ENCODE measurements at regions not wholly inside any gene's neighbourhood (a gene's known extent, or its start where the extent isn't known, plus 50 kb on each side); places are given as distances from the start of the nearest gene placed in this dataset.

DNA sequence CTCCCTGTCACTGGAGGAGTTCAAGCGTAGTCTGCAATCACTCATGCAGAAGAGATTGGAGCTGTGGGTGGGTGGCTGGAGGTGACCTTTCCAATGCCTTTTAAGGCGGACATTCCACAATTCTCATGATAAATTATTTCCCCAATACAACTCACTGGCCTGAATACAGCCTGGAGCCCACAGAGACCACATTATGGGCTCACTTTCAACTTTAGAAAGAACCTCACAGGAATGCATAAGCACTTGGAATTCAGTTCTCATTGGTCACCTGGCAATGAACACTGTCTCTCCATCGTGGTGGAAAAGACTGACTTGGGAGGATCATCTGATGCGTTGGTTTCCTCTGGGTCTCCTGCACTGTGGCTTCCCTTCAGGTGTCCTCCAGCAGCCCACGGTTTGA lies 151.8 kb upstream of the KCND3 start:
- TF ChIP-seq, protein P1, sequence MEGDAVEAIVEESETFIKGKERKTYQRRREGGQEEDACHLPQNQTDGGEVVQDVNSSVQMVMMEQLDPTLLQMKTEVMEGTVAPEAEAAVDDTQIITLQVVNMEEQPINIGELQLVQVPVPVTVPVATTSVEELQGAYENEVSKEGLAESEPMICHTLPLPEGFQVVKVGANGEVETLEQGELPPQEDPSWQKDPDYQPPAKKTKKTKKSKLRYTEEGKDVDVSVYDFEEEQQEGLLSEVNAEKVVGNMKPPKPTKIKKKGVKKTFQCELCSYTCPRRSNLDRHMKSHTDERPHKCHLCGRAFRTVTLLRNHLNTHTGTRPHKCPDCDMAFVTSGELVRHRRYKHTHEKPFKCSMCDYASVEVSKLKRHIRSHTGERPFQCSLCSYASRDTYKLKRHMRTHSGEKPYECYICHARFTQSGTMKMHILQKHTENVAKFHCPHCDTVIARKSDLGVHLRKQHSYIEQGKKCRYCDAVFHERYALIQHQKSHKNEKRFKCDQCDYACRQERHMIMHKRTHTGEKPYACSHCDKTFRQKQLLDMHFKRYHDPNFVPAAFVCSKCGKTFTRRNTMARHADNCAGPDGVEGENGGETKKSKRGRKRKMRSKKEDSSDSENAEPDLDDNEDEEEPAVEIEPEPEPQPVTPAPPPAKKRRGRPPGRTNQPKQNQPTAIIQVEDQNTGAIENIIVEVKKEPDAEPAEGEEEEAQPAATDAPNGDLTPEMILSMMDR (IDR thresholded peaks at IDR 0.05): no peak
- Histone ChIP-seq H3K27me3 (ENCODE audit: control insufficient read depth in 1 of 2, insufficient read depth in 2 of 2, low read length in 2 of 2) (peaks cover 10 to 13% of the 10 kb centered on the region in 2 experiments), H3K9me3 (ENCODE audit: control insufficient read depth in 1 of 2, insufficient read depth in 1 of 2, low read length in 2 of 2) (no peaks in the 10 kb centered on the region), H3K4me1 (ENCODE audit: insufficient read depth, low read length) (no peaks in the 10 kb centered on the region), H3K27ac (ENCODE audit: low read depth in 1 of 2, low read length in 2 of 2) (no peak overlapping the region), H3K4me3 (ENCODE audit: low read length) (no peak overlapping the region), H3K36me3 (ENCODE audit: insufficient read depth, low read length) (no peaks in the 10 kb centered on the region)
- ATAC-seq (ENCODE audit: poor library complexity) (no peak), DNase-seq (no peak)
- H3K4me1 Mint-ChIP-seq (ENCODE audit: low read depth): no peaks in the 10 kb centered on the region
- H3K27me3 Mint-ChIP-seq: peaks cover 58% of the 10 kb centered on the region
- no peaks in the 10 kb centered on the region for H3K36me3 Mint-ChIP-seq (ENCODE audit: low read depth)
- H3K9me3 Mint-ChIP-seq: peaks cover 2% of the 10 kb centered on the region
- H3K4me3 Mint-ChIP-seq: no peak overlapping the region
- H3K27ac Mint-ChIP-seq: no peak overlapping the region
- ChIA-PET POLR2A (no interaction called here), CTCF (no interaction called here)
- intact Hi-C loops (cut with DNase I, micrococcal nuclease): no loop called here

DNA sequence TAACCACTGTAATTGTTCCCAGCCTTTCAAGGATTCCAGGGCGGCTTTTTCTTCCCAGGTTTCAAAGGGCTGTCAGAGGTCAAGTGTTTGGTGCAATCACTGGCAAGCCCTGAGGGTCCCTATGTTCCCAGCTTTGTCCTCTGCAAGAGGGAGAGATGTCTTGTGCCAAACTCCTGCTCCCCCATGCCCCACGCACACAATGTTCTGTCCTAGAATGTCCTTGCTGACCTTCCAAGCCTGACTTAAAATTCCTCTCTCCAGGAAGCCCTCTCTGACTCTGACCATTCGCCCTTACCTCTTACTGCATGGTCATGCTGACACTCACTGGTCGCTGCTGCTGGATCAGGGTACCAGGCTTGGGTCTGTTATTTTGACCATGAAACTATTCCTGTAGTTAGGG lies 152.5 kb upstream of the KCND3 start:
- H3K27me3 ChIP-seq (ENCODE audit: control insufficient read depth in 1 of 2, insufficient read depth in 2 of 2, low read length in 2 of 2): peaks cover 10 to 13% of the 10 kb centered on the region in 2 experiments
- ChIA-PET CTCF (no interaction called here), POLR2A (no interaction called here)
- H3K4me3 ChIP-seq (ENCODE audit: low read length): no peak overlapping the region
- DNase-seq (no peak), ATAC-seq (ENCODE audit: poor library complexity) (no peak)
- no peaks in the 10 kb centered on the region for H3K4me1 Mint-ChIP-seq (ENCODE audit: low read depth)
- no peaks in the 10 kb centered on the region for H3K36me3 Mint-ChIP-seq (ENCODE audit: low read depth)
- H3K36me3 ChIP-seq (ENCODE audit: insufficient read depth, low read length): no peaks in the 10 kb centered on the region
- H3K27ac Mint-ChIP-seq: no peak overlapping the region
- H3K4me1 ChIP-seq (ENCODE audit: insufficient read depth, low read length): no peaks in the 10 kb centered on the region
- H3K27me3 Mint-ChIP-seq: peaks cover 56% of the 10 kb centered on the region
- TF ChIP-seq, protein P1 (IDR thresholded peaks at IDR 0.05): no peak
- H3K27ac ChIP-seq (ENCODE audit: low read depth in 1 of 2, low read length in 2 of 2): no peak overlapping the region
- H3K9me3 Mint-ChIP-seq: peaks cover 2% of the 10 kb centered on the region
- no peaks in the 10 kb centered on the region for H3K9me3 ChIP-seq (ENCODE audit: control insufficient read depth in 1 of 2, insufficient read depth in 1 of 2, low read length in 2 of 2)
- H3K4me3 Mint-ChIP-seq: no peak overlapping the region
- intact Hi-C loops (cut with DNase I, micrococcal nuclease): no loop called here

DNA sequence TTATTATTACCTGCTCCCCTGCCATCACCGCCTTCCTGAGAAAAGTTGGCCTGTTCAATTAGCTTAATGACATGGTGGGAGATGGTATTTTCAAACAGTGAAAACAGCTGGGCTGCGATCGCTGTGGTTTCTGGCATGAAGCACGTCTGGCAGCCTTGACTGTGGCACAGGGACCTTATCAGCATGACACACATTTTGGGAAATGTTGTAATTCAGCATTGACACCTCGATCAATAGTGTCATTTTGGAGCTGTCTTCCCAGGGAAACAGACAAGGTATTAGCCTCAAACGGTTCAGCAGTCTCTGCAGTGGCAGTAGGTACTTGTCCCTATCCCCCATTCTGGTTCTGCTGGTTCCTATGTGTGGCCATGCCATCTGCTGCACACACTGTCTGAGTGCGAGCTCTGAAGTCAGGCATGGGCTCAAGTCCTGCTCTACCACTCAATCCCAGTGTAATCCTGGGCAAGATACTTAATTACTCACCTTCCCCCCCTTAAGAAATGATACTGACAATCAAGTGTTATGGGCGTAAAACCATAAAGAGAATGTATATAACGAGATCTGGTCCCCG lies 154.5 kb upstream of the KCND3 start:
- Histone ChIP-seq H3K27me3 (ENCODE audit: control insufficient read depth in 1 of 2, insufficient read depth in 2 of 2, low read length in 2 of 2) (peaks cover 9 to 13% of the 10 kb centered on the region in 2 experiments), H3K27ac (ENCODE audit: low read depth in 1 of 2, low read length in 2 of 2) (no peak overlapping the region), H3K9me3 (ENCODE audit: control insufficient read depth in 1 of 2, insufficient read depth in 1 of 2, low read length in 2 of 2) (peaks cover 0 to 5% of the 10 kb centered on the region in 2 experiments), H3K4me1 (ENCODE audit: insufficient read depth, low read length) (no peaks in the 10 kb centered on the region), H3K36me3 (ENCODE audit: insufficient read depth, low read length) (no peaks in the 10 kb centered on the region), H3K4me3 (ENCODE audit: low read length) (no peak overlapping the region)
- Mint-ChIP-seq H3K27ac (no peak overlapping the region), H3K9me3 (peaks cover 8% of the 10 kb centered on the region), H3K27me3 (peaks cover 62% of the 10 kb centered on the region), H3K4me3 (no peak overlapping the region), H3K36me3 (ENCODE audit: low read depth) (no peaks in the 10 kb centered on the region), H3K4me1 (ENCODE audit: low read depth) (no peaks in the 10 kb centered on the region)
- DNase-seq (no peak), ATAC-seq (ENCODE audit: poor library complexity) (no peak)
- CTCF ChIA-PET: no interaction called here
- POLR2A ChIA-PET: no interaction called here
- intact Hi-C loops (cut with DNase I, micrococcal nuclease): no loop called here
- TF ChIP-seq, protein P1 (IDR thresholded peaks at IDR 0.05): no peak
